ENCODE measurements at regions not wholly inside any gene's neighbourhood (a gene's known extent, or its start where the extent isn't known, plus 50 kb on each side); places are given as distances from the start of the nearest gene placed in this dataset.

DNA sequence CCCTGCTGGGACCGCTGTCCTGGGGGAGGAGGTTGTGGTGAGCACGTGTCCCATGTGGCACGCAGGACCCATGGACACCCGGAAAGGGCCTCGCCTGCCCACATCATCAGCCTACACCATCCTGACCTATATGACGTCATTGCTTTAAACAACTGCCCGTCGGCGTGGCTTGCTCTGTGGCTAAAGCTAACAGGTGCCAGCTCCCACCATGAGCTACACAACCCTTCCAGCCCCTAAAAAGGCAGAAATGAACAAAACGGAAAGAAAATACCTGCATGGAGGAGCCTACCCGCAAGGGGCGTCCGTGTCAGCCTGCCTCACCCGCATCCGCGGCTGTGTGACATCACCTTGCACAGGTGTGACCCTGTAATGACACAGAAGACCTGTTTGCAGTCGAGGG, 481.8 kb downstream of the BRD1 start:
- H4K20me1 ChIP-seq (ENCODE audit: insufficient read depth, low read length, poor library complexity, severe bottlenecking): no peaks in the 10 kb centered on the region

DNA sequence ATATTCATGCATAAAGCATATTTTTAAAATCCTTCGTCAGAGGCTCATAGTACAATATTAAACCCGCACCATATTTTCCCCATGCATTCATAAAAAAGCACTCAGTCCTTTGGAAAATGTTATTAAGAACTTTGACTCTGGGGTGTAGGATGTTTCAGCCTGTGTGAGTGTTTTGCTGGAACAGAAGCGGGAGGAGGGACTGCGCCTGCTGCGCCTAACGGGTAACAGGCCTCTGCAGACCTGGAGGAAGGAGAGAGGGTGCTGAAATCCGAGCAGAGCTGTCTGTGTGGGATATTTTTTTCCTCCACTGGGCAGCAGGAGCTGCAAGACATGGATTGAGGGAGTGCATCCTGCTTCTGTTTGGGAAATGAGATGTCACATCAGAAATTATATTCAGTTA, 483.0 kb downstream of the BRD1 start:
- H3K4me1 ChIP-seq (ENCODE audit: insufficient read depth, low read length, poor library complexity, severe bottlenecking): no peaks in the 10 kb centered on the region
- no peaks in the 10 kb centered on the region for H3K27me3 ChIP-seq (ENCODE audit: insufficient read depth, low read length, poor library complexity, severe bottlenecking)
- no peaks in the 10 kb centered on the region for H3K36me3 ChIP-seq (ENCODE audit: insufficient read depth, low read length)
- no peak for TF ChIP-seq EZH2phosphoT487 (IDR thresholded peaks at IDR 0.05; ENCODE audit: borderline replicate concordance)
- TF ChIP-seq, protein P1, sequence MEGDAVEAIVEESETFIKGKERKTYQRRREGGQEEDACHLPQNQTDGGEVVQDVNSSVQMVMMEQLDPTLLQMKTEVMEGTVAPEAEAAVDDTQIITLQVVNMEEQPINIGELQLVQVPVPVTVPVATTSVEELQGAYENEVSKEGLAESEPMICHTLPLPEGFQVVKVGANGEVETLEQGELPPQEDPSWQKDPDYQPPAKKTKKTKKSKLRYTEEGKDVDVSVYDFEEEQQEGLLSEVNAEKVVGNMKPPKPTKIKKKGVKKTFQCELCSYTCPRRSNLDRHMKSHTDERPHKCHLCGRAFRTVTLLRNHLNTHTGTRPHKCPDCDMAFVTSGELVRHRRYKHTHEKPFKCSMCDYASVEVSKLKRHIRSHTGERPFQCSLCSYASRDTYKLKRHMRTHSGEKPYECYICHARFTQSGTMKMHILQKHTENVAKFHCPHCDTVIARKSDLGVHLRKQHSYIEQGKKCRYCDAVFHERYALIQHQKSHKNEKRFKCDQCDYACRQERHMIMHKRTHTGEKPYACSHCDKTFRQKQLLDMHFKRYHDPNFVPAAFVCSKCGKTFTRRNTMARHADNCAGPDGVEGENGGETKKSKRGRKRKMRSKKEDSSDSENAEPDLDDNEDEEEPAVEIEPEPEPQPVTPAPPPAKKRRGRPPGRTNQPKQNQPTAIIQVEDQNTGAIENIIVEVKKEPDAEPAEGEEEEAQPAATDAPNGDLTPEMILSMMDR (conservative IDR thresholded peaks at IDR 0.05; ENCODE audit: low read length): no peak
- no peak overlapping the region for H3K4me3 ChIP-seq (ENCODE audit: low read length, poor library complexity, severe bottlenecking)
- H3K9ac ChIP-seq (ENCODE audit: low read depth, low read length, poor library complexity, severe bottlenecking): no peak overlapping the region
- no peak overlapping the region for H2AFZ ChIP-seq (ENCODE audit: low read length)
- H4K20me1 ChIP-seq (ENCODE audit: insufficient read depth, low read length, poor library complexity, severe bottlenecking): no peaks in the 10 kb centered on the region
- no peaks in the 10 kb centered on the region; the same call in 1 of the 2 replicates for H3K9me3 ChIP-seq (ENCODE audit: insufficient read depth, low read depth, low read length)
- no peaks in the 10 kb centered on the region for H3F3A ChIP-seq (ENCODE audit: low read depth)
- no peaks in the 10 kb centered on the region for H3K9me2 ChIP-seq (replicated peaks; ENCODE audit: low read depth, low read length)
- no peaks in the 10 kb centered on the region for H3K79me2 ChIP-seq (ENCODE audit: insufficient read depth, low read length)
- H3K4me2 ChIP-seq (ENCODE audit: low read depth, low read length, poor library complexity, severe bottlenecking): no peak overlapping the region

More for the DNA sequence above, 481.8 kb downstream of the BRD1 start:
- no peak overlapping the region for H3K4me2 ChIP-seq (ENCODE audit: low read depth, low read length, poor library complexity, severe bottlenecking)
- TF ChIP-seq EZH2phosphoT487 (IDR thresholded peaks at IDR 0.05; ENCODE audit: borderline replicate concordance): no peak
- TF ChIP-seq, protein P1 (conservative IDR thresholded peaks at IDR 0.05; ENCODE audit: low read length): no peak
- no peaks in the 10 kb centered on the region; the same call in 1 of the 2 replicates for H3K9me3 ChIP-seq (ENCODE audit: insufficient read depth, low read depth, low read length)
- no peaks in the 10 kb centered on the region for H3K79me2 ChIP-seq (ENCODE audit: insufficient read depth, low read length)
- H3K27me3 ChIP-seq (ENCODE audit: insufficient read depth, low read length, poor library complexity, severe bottlenecking): no peaks in the 10 kb centered on the region
- H3F3A ChIP-seq (ENCODE audit: low read depth): no peaks in the 10 kb centered on the region
- no peaks in the 10 kb centered on the region for H3K9me2 ChIP-seq (replicated peaks; ENCODE audit: low read depth, low read length)
- peaks cover 5% of the 10 kb centered on the region for H3K4me1 ChIP-seq (ENCODE audit: insufficient read depth, low read length, poor library complexity, severe bottlenecking)
- no peak overlapping the region for H2AFZ ChIP-seq (ENCODE audit: low read length)
- no peak overlapping the region for H3K9ac ChIP-seq (ENCODE audit: low read depth, low read length, poor library complexity, severe bottlenecking)
- H3K36me3 ChIP-seq (ENCODE audit: insufficient read depth, low read length): no peaks in the 10 kb centered on the region
- H3K4me3 ChIP-seq (ENCODE audit: low read length, poor library complexity, severe bottlenecking): no peak overlapping the region

DNA sequence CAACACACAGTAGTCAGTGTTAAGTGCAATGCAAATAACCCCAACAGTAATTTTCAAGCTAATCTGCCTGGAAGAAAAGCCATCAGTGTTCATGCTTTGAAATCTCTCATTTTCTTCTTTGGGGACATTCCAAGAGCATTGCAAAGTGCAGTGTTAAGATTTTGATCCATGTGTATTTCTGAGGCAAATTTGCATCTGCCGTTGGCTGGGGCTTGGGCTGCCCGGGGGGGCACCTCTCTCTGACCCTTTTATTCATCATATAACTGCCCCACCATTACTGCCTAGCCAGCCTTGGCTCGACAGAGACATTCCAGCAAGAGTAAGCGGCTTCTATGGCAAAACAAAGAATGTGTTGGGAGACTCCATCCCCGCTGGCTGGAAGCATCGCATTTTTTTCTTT, 483.5 kb downstream of the BRD1 start:
- no peaks in the 10 kb centered on the region for H3K79me2 ChIP-seq (ENCODE audit: insufficient read depth, low read length)
- H2AFZ ChIP-seq (ENCODE audit: low read length): no peak overlapping the region
- no peaks in the 10 kb centered on the region for H3K27me3 ChIP-seq (ENCODE audit: insufficient read depth, low read length, poor library complexity, severe bottlenecking)
- no peaks in the 10 kb centered on the region for H3K4me1 ChIP-seq (ENCODE audit: insufficient read depth, low read length, poor library complexity, severe bottlenecking)
- no peaks in the 10 kb centered on the region for H3K9me2 ChIP-seq (replicated peaks; ENCODE audit: low read depth, low read length)
- H4K20me1 ChIP-seq (ENCODE audit: insufficient read depth, low read length, poor library complexity, severe bottlenecking): no peaks in the 10 kb centered on the region
- H3K4me2 ChIP-seq (ENCODE audit: low read depth, low read length, poor library complexity, severe bottlenecking): no peak overlapping the region
- H3F3A ChIP-seq (ENCODE audit: low read depth): no peaks in the 10 kb centered on the region
- no peak overlapping the region for H3K9ac ChIP-seq (ENCODE audit: low read depth, low read length, poor library complexity, severe bottlenecking)
- H3K36me3 ChIP-seq (ENCODE audit: insufficient read depth, low read length): no peaks in the 10 kb centered on the region
- TF ChIP-seq EZH2phosphoT487 (IDR thresholded peaks at IDR 0.05; ENCODE audit: borderline replicate concordance): no peak
- TF ChIP-seq, protein P1 (conservative IDR thresholded peaks at IDR 0.05; ENCODE audit: low read length): no peak
- H3K4me3 ChIP-seq (ENCODE audit: low read length, poor library complexity, severe bottlenecking): no peak overlapping the region
- H3K9me3 ChIP-seq (ENCODE audit: insufficient read depth, low read depth, low read length): no peaks in the 10 kb centered on the region; the same call in 1 of the 2 replicates
